Kidney (tissue), 13 donors: ENCODE measurements at regions not wholly inside any gene's neighbourhood (a gene's known extent, or its start where the extent isn't known, plus 50 kb on each side); places are given as distances from the start of the nearest gene placed in this dataset.

Experiments used
- DNase-seq, 5 donors: peaks; one replicate each; pipeline ENCODE4 v3.0.0-alpha.2; 2013 to 2020
- FAIRE-seq: peaks from 2 replicates; lab custom pipeline; 2012; peaks lifted over from hg19 to GRCh38; lab: Jason Lieb, UNC
- H3K27ac ChIP-seq, 2 donors: one replicate each; pipeline ENCODE4 v1.7.0; 2013; ENCODE audit warnings: low read depth in 2 of 2, low read length in 2 of 2, inconsistent platforms in 1 of 2
- H3K27me3 ChIP-seq: one replicate; pipeline ENCODE4 v1.7.1; 2013; ENCODE audit warnings: low read length, inconsistent platforms; ENCODE audit not compliant: control insufficient read depth, insufficient read depth
- H3K36me3 ChIP-seq, 3 donors: one replicate each; pipeline versions ENCODE4 v1.7.0 to v1.7.1; 2013; ENCODE audit warnings: low read length in 3 of 3, control low read depth in 1 of 3, inconsistent platforms in 1 of 3; ENCODE audit not compliant: insufficient read depth in 3 of 3, control insufficient read depth in 2 of 3
- H3K4me1 ChIP-seq, 3 donors: one replicate each; pipeline versions ENCODE4 v1.7.0 to v1.7.1; 2013; ENCODE audit warnings: low read length in 3 of 3, inconsistent platforms in 1 of 3, low read depth in 1 of 3; ENCODE audit not compliant: control insufficient read depth in 2 of 3, insufficient read depth in 2 of 3
- H3K4me3 ChIP-seq, 3 donors: one replicate each; pipeline versions ENCODE4 v1.7.0 to v1.8.1; 2013; ENCODE audit warnings: low read length in 3 of 3, control low read depth in 1 of 3, inconsistent platforms in 1 of 3
- H3K9ac ChIP-seq, 3 donors: one replicate each; pipeline versions ENCODE4 v1.7.0 to v1.7.1; 2013; ENCODE audit warnings: low read length in 3 of 3, control low read depth in 1 of 3, inconsistent platforms in 1 of 3
- H3K9me3 ChIP-seq, 3 donors: one replicate each; pipeline versions ENCODE4 v1.7.0 to v1.7.1; 2013; ENCODE audit warnings: low read length in 3 of 3, control low read depth in 1 of 3, inconsistent platforms in 1 of 3; ENCODE audit not compliant: control insufficient read depth in 2 of 3, insufficient read depth in 1 of 3
- intact Hi-C: fragments of 100-400 bp; cut with DNase I; formaldehyde crosslinking; loops from one replicate; pipeline ENCODE4 v1.11.1; 2022
- TF ChIP-seq, protein P1 (sequence below): IDR thresholded peaks from 3 replicates; pipeline ENCODE4 v1.5.1; 2012; ENCODE audit warnings: mild to moderate bottlenecking, moderate library complexity, borderline replicate concordance; ENCODE audit not compliant: insufficient read depth; ENCODE audit errors: extremely low read depth
- donor health status: control.
- donor health status: control.
- donor health status: control.
- donor health status: control.
- donor health status: control.
- donor health status: DM: yes; HTN: yes; CAD: no.
- donor health status: Normal renal cell carcinoma (clear cell type).

DNA sequence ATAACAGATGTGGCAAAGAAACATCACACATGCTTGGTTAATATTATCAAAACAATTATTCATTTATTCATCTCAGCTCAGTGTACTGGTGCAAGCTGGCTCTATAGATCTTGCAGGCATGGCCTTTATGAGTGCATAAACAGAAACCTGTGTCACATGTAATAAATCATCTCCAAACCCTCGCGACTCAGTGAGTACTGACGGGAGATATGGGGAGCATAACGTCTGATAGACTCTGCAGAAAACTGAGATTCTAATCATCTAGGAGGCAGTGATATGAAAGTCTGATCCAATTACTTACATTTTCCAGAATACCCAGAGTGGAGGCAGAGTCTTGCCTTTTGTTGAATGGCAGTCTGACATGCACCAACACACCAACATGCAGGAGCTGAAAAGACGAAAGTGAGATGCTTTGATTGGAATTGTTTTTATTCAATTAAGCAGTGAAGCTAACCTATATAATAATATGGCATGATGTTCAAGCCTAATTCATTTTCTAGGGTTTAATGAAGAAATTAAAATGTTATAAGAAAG, 416.8 kb downstream of the RNF144A start:
- FAIRE-seq (no peak), DNase-seq (no peak)
- H3K4me1 ChIP-seq, result no peaks in the 10 kb centered on the region
- TF ChIP-seq, protein P1, sequence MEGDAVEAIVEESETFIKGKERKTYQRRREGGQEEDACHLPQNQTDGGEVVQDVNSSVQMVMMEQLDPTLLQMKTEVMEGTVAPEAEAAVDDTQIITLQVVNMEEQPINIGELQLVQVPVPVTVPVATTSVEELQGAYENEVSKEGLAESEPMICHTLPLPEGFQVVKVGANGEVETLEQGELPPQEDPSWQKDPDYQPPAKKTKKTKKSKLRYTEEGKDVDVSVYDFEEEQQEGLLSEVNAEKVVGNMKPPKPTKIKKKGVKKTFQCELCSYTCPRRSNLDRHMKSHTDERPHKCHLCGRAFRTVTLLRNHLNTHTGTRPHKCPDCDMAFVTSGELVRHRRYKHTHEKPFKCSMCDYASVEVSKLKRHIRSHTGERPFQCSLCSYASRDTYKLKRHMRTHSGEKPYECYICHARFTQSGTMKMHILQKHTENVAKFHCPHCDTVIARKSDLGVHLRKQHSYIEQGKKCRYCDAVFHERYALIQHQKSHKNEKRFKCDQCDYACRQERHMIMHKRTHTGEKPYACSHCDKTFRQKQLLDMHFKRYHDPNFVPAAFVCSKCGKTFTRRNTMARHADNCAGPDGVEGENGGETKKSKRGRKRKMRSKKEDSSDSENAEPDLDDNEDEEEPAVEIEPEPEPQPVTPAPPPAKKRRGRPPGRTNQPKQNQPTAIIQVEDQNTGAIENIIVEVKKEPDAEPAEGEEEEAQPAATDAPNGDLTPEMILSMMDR, result no peak
- no peak overlapping the region for H3K27ac ChIP-seq
- no peak overlapping the region for H3K9ac ChIP-seq
- no peaks in the 10 kb centered on the region for H3K27me3 ChIP-seq
- H3K4me3 ChIP-seq, result no peak overlapping the region
- H3K9me3 ChIP-seq, result no peaks in the 10 kb centered on the region
- H3K36me3 ChIP-seq, result no peaks in the 10 kb centered on the region
- intact Hi-C loops, result no loop called here

DNA sequence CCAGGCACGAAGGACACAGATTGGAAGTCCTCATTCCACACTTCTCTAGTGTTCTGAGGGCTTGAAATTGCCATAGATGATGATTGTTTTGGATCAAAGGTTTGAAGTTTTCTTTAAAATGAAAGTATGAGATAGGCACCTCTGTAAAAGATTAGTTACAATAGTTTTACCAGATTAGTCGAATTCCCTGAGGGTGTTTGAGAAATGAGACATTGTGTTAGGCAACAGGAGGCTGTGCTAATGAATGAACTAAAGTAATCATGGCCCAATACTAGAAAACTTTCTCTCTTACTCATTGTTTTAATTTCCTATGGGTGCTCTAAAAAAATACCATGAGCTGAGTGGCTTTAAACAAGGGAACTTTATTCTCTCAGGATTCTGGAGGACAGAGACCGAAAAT, 421.7 kb downstream of the RNF144A start:
- Histone ChIP-seq H3K27ac (no peak overlapping the region), H3K27me3 (no peaks in the 10 kb centered on the region), H3K9me3 (no peaks in the 10 kb centered on the region), H3K4me1 (no peaks in the 10 kb centered on the region), H3K4me3 (no peak overlapping the region), H3K9ac (no peak overlapping the region), H3K36me3 (no peaks in the 10 kb centered on the region)
- TF ChIP-seq, protein P1, result no peak
- intact Hi-C loops, result no loop called here
- FAIRE-seq, result no peak
- DNase-seq, result no peak

DNA sequence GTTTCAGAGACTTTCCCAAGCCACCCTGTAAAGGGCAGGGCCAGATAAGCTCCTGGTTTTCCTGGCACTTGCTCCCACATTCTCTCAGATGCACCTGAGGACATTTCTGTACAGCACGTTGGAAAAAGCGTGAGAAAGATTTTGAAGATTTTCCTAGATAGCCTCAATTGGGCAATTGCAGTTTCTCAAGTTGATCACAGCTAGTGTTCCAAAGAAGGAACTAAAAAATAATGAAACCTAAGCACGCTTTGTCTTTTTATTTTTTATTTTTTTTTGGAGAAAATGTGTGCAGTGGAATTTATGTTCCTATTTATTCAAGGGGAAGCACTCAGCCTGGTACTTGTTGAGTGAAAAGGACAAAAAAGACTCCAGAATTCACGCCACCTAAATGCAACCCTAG, 429.1 kb downstream of the RNF144A start:
- FAIRE-seq, result no peak

More for the DNA sequence above, 429.1 kb downstream of the RNF144A start:
- Histone ChIP-seq H3K36me3 (no peaks in the 10 kb centered on the region), H3K9me3 (no peaks in the 10 kb centered on the region), H3K27me3 (no peaks in the 10 kb centered on the region), H3K4me3 (no peak overlapping the region), H3K27ac (no peak overlapping the region), H3K4me1 (no peaks in the 10 kb centered on the region), H3K9ac (no peak overlapping the region)
- intact Hi-C loops, result no loop called here
- no peak for DNase-seq
- TF ChIP-seq, protein P1, result no peak
